WTC11 (cell line): ENCODE measurements at regions not wholly inside any gene's neighbourhood (a gene's known extent, or its start where the extent isn't known, plus 50 kb on each side); places are given as distances from the start of the nearest gene placed in this dataset.

Source experiments
- ATAC-seq: fragments of 200-7000 bp; cut with Tn5 transposase; 2 replicates; pipeline ENCODE4 v1.10.0; 2021; ENCODE audit warnings: mild to moderate bottlenecking, moderate library complexity
- CTCF ChIA-PET: fragments of 300-600 bp; sonication (Branson Sonifier 250); formaldehyde crosslinking; loops from one replicate; lab custom pipeline; 2021; ENCODE audit warnings: antibody characterized with exemption; lab: Charles Lee
- POLR2A ChIA-PET: fragments of 350-600 bp; sonication (Branson Sonifier 250); formaldehyde crosslinking; loops from one replicate; lab custom pipeline; 2021; ENCODE audit warnings: antibody characterized with exemption; lab: Charles Lee
- DNase-seq: peaks from one replicate; pipeline ENCODE4 v3.0.0; 2021; ENCODE audit warnings: low spot score
- H3K27ac Mint-ChIP-seq: 2 replicates; pipeline ENCODE4 v1.8.0; 2021; ENCODE audit warnings: mixed read lengths
- H3K27me3 Mint-ChIP-seq: 2 replicates; pipeline ENCODE4 v1.8.0; 2021; ENCODE audit warnings: low read depth, mild to moderate bottlenecking, moderate library complexity, mixed read lengths
- H3K36me3 Mint-ChIP-seq: 2 replicates; pipeline ENCODE4 v1.8.0; 2021; ENCODE audit warnings: mixed read lengths
- H3K4me1 Mint-ChIP-seq: 2 replicates; pipeline ENCODE4 v1.8.0; 2022; ENCODE audit warnings: mixed read lengths
- H3K4me3 Mint-ChIP-seq: 2 replicates; pipeline ENCODE4 v1.8.0; 2021; ENCODE audit warnings: mild to moderate bottlenecking, moderate library complexity, mixed read lengths
- H3K9me3 Mint-ChIP-seq: 2 replicates; pipeline ENCODE4 v1.8.0; 2021; ENCODE audit warnings: mixed read lengths
- ATF6 ChIP-seq: sonication (generic); formaldehyde crosslinking; IDR thresholded peaks from 2 replicates; pipeline ENCODE4 v1.8.1; 2023; ENCODE audit warnings: mild to moderate bottlenecking, missing genetic modification reagents
- CBFB ChIP-seq: sonication (generic); formaldehyde crosslinking; IDR thresholded peaks from 2 replicates; pipeline ENCODE4 v1.8.1; 2022; ENCODE audit warnings: mild to moderate bottlenecking, low read depth, missing genetic modification reagents
- ERG ChIP-seq: fragments of 250-450 bp; sonication (Bioruptor Pico); IDR thresholded peaks from 2 replicates; pipeline ENCODE4 v1.8.0; 2021; ENCODE audit warnings: mild to moderate bottlenecking
- FOXK1 ChIP-seq: sonication (generic); formaldehyde crosslinking; IDR thresholded peaks from 2 replicates; pipeline ENCODE4 v1.8.0; 2022; ENCODE audit warnings: mild to moderate bottlenecking, moderate library complexity, missing genetic modification reagents
- FOXP1 ChIP-seq: sonication (generic); formaldehyde crosslinking; IDR thresholded peaks from 2 replicates; pipeline ENCODE4 v1.8.0; 2022; ENCODE audit warnings: missing genetic modification reagents, mild to moderate bottlenecking, moderate library complexity, borderline replicate concordance
- HMGA2 ChIP-seq: fragments of 250-450 bp; sonication (Bioruptor Pico); IDR thresholded peaks from 2 replicates; pipeline ENCODE4 v1.4.0; 2021; ENCODE audit warnings: mild to moderate bottlenecking, moderate library complexity
- HMGXB4 ChIP-seq: sonication (generic); formaldehyde crosslinking; IDR thresholded peaks from 2 replicates; pipeline ENCODE4 v1.8.1; 2023; ENCODE audit warnings: mild to moderate bottlenecking, moderate library complexity, missing genetic modification reagents
- IRF2 ChIP-seq: sonication (generic); formaldehyde crosslinking; IDR thresholded peaks from 2 replicates; pipeline ENCODE4 v1.8.0; 2022; ENCODE audit warnings: low read depth, missing genetic modification reagents, borderline replicate concordance
- MAX ChIP-seq: sonication (generic); formaldehyde crosslinking; IDR thresholded peaks from 2 replicates; pipeline ENCODE4 v1.8.0; 2022; ENCODE audit warnings: mild to moderate bottlenecking, missing genetic modification reagents
- MLX ChIP-seq: sonication (generic); formaldehyde crosslinking; IDR thresholded peaks from 2 replicates; pipeline ENCODE4 v1.8.1; 2023; ENCODE audit warnings: mild to moderate bottlenecking, missing genetic modification reagents, moderate library complexity
- MXD4 ChIP-seq: fragments of 250-450 bp; sonication (Bioruptor Pico); IDR thresholded peaks from 2 replicates; pipeline ENCODE4 v1.8.0; 2021; ENCODE audit warnings: mild to moderate bottlenecking, moderate library complexity, borderline replicate concordance
- MYBL2 ChIP-seq: sonication (generic); formaldehyde crosslinking; IDR thresholded peaks from 2 replicates; pipeline ENCODE4 v1.8.1; 2023; ENCODE audit warnings: mild to moderate bottlenecking, moderate library complexity, missing genetic modification reagents
- NR2C2 ChIP-seq: sonication (generic); formaldehyde crosslinking; IDR thresholded peaks from 2 replicates; pipeline ENCODE4 v1.8.0; 2022; ENCODE audit warnings: mild to moderate bottlenecking, missing genetic modification reagents
- OVOL2 ChIP-seq: fragments of 250-450 bp; sonication (Bioruptor Pico); IDR thresholded peaks from 2 replicates; pipeline ENCODE4 v1.9.0; 2021; ENCODE audit warnings: mild to moderate bottlenecking, borderline replicate concordance
- PRRX2 ChIP-seq: fragments of 250-450 bp; sonication (Bioruptor Pico); IDR thresholded peaks from 2 replicates; pipeline ENCODE4 v1.8.0; 2021; ENCODE audit warnings: mild to moderate bottlenecking
- USF2 ChIP-seq: sonication (generic); formaldehyde crosslinking; IDR thresholded peaks from 2 replicates; pipeline ENCODE4 v1.8.1; 2023; ENCODE audit warnings: mild to moderate bottlenecking, missing genetic modification reagents, moderate library complexity
- ZMAT4 ChIP-seq: fragments of 250-450 bp; sonication (Bioruptor Pico); IDR thresholded peaks from 2 replicates; pipeline ENCODE4 v1.9.0; 2021; ENCODE audit warnings: mild to moderate bottlenecking
- ZNF138 ChIP-seq: sonication (generic); formaldehyde crosslinking; conservative IDR thresholded peaks from 2 replicates; pipeline ENCODE4 v1.8.1; 2022; ENCODE audit warnings: mild to moderate bottlenecking, moderate library complexity, missing genetic modification reagents
- ZNF219 ChIP-seq: sonication (generic); formaldehyde crosslinking; IDR thresholded peaks from 2 replicates; pipeline ENCODE4 v1.8.0; 2023; ENCODE audit warnings: missing genetic modification reagents, mild to moderate bottlenecking, borderline replicate concordance
- ZNF281 ChIP-seq: sonication (generic); formaldehyde crosslinking; IDR thresholded peaks from 2 replicates; pipeline ENCODE4 v1.8.0; 2023; ENCODE audit warnings: mild to moderate bottlenecking, missing genetic modification reagents
- ZNF671 ChIP-seq: fragments of 250-450 bp; sonication (Bioruptor Pico); IDR thresholded peaks from 2 replicates; pipeline ENCODE4 v1.8.0; 2021; ENCODE audit warnings: mild to moderate bottlenecking

GRCh38 chr1:168428063-168428731 is 115.6 kb downstream of the XCL2 start:
- H3K36me3 Mint-ChIP-seq: no peaks in the 10 kb centered on the region
- no peaks in the 10 kb centered on the region; the same call in 1 of the 2 replicates for H3K27me3 Mint-ChIP-seq
- H3K27ac Mint-ChIP-seq: no peak overlapping the region
- peak; percentile 30 for DNase-seq
- ChIA-PET CTCF (interaction anchor here (1.2 to 2.1 kb wide), 5 partner anchors 11 to 193 kb away, joined by 3 to 12 read pairs (median 6); no protein-coding TSS in a partner anchor), POLR2A (no interaction called here)
- peaks cover 3% of the 10 kb centered on the region; the same call in 1 of the 2 replicates for H3K9me3 Mint-ChIP-seq
- peak; percentile 80 for ATAC-seq
- peak overlapping the region; percentile 25; the same call in 1 of the 2 replicates for H3K4me3 Mint-ChIP-seq
- H3K4me1 Mint-ChIP-seq: peaks cover 3% of the 10 kb centered on the region; the same call in 1 of the 2 replicates
- TF ChIP-seq FOXK1 (CRISPR knock-in tag): no peak
- no peak for TF ChIP-seq NR2C2 (CRISPR knock-in tag)
- no peak for TF ChIP-seq ZNF671 (CRISPR knock-in tag)
- no peak for TF ChIP-seq HMGA2 (CRISPR knock-in tag)
- TF ChIP-seq OVOL2 (CRISPR knock-in tag): no peak
- no peak for TF ChIP-seq USF2 (CRISPR knock-in tag)
- no peak for TF ChIP-seq CBFB (CRISPR knock-in tag)
- TF ChIP-seq MAX (CRISPR knock-in tag): no peak
- TF ChIP-seq ATF6: no peak
- no peak for TF ChIP-seq FOXP1 (CRISPR knock-in tag)
- TF ChIP-seq IRF2 (CRISPR knock-in tag): no peak
- no peak for TF ChIP-seq PRRX2
- TF ChIP-seq ZNF219 (CRISPR knock-in tag): no peak
- no peak for TF ChIP-seq MXD4 (CRISPR knock-in tag)
- TF ChIP-seq ZMAT4: no peak
- TF ChIP-seq MYBL2 (CRISPR knock-in tag): no peak
- TF ChIP-seq MLX (CRISPR knock-in tag): no peak

GRCh38 chr1:168427051-168427450 is 116.7 kb downstream of the XCL2 start:
- CTCF ChIA-PET: interaction anchor here (1.4 to 2.1 kb wide), 3 partner anchors 12 to 192 kb away, joined by 4 to 12 read pairs (median 6); no protein-coding TSS in a partner anchor
- Mint-ChIP-seq H3K4me1 (peaks cover 3% of the 10 kb centered on the region; the same call in 1 of the 2 replicates), H3K36me3 (no peaks in the 10 kb centered on the region), H3K27ac (no peak overlapping the region), H3K9me3 (peaks cover 8% of the 10 kb centered on the region; the same call in 1 of the 2 replicates), H3K27me3 (no peaks in the 10 kb centered on the region; the same call in 1 of the 2 replicates), H3K4me3 (no peak overlapping the region)
- POLR2A ChIA-PET: no interaction called here
- ATAC-seq (no peak), DNase-seq (no peak)
- TF ChIP-seq ZNF281 (CRISPR knock-in tag): no peak
- no peak for TF ChIP-seq CBFB (CRISPR knock-in tag)
- TF ChIP-seq ZMAT4: no peak
- no peak for TF ChIP-seq FOXK1 (CRISPR knock-in tag)
- TF ChIP-seq ZNF138 (CRISPR knock-in tag): no peak
- TF ChIP-seq HMGXB4: no peak
- no peak for TF ChIP-seq MXD4 (CRISPR knock-in tag)
- no peak for TF ChIP-seq ERG (CRISPR knock-in tag)
- TF ChIP-seq USF2 (CRISPR knock-in tag): no peak
